Hematopoietic multipotent progenitor cell treated with erythropoietin and hydrocortisone succinate and interleukin-3 and kit ligand, for 15 days (in vitro differentiated cells): ENCODE measurements at regions not wholly inside any gene's neighbourhood (a gene's known extent, or its start where the extent isn't known, plus 50 kb on each side); places are given as distances from the start of the nearest gene placed in this dataset.
"Not testable (repeated sequence)": the region's sequence is repeated elsewhere in the genome, so short reads cannot be mapped to it uniquely, and the experiment has no call there.

ENCODE experiments used
- DNase-seq: peaks from one replicate; pipeline ENCODE4 v3.0.0-alpha.2; 2015; ENCODE audit warnings: low spot score

DNA sequence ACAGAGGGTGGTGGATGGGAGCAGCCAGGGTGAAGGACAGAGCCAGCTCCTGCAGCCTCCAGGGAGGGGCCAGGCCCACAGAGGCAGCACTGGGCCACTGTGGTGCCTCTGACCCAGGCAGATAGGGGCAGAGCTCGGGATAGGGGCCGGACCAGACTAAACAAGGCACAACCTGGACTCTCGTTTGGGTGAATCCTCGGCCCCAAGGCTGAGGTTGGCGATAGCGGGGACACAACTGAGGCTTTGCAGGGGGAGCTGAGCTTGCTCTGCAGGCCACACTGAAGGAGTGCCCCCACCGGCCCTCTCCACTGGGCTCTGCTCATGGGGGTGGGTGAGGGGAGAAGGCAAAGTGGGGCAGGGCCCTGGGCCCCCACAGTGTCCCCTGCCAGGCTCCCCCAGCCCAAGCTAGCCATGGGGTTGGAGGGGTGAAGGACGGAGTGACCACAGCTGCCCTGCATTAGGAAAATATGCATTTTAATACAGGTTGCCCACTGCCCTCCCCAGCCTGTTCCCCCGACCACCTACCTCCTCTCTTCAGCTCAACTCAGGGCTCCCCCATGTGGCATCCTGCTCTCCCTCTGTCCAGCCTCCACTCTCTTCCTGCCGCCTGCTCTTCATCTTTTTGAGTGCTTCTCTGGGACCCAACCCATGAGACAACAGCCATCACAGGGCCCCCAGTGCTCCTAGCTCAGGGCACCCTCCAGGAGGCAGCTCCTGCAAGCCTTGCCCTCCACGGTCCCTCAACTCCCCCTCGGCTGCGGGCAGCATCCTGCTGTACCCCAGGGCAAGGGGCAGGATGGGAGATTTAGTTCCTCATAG, 152.8 kb downstream of the INHBB start:
- no peak for DNase-seq

DNA sequence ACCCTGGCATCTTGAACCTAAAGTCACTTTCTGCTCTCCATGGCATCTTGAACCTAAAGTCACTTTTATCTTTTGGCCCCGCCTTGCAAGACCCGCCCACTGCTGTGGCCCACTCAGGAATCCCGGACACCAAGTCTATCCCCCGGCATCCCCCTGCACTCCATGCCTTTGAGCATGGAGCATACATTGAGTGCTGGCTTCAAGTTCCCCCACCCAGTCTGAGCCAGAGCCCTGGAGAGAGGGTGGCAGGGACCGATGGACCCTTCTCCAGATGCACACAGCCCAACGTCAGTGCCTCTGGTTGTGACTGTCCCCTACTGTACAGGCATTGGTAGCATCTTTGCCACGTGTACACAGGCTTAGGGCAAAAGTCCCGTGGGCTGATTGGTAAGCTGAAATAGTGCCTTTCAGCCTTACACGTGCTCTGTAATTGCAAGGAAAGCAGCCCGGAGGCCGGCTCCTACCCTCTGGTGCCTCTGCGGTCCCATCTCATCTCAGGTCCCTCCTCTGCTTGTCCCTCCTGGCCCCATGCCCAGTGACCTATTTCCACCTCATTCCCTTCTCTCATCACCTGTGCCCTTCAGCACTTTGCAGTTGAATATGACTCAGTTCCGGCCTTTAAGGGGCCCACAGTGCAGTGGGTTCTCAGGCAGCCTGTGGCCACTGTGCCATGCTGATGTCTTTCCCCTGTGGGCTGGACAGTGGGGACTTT, 154.0 kb downstream of the INHBB start:
- no peak for DNase-seq

DNA sequence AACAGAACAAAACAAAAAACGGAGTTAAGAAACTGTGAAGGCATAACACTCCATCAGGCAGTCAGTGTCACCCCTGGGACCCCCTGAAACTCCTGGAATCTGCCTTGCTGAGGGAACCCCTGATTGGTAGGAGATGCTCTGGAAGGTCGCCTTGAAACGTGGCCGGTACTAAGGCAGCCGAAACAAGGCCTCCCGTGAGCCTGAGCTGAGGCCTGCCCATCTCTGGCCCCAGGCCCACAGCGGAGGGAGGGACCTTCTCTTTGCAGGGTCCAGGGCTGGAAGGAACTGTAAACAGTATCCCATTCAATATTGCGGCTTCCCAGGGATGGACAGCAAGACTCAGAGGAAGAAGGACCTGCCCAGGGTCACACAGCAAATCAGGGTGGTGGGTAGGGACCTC, 155.7 kb downstream of the INHBB start:
- no peak for DNase-seq

DNA sequence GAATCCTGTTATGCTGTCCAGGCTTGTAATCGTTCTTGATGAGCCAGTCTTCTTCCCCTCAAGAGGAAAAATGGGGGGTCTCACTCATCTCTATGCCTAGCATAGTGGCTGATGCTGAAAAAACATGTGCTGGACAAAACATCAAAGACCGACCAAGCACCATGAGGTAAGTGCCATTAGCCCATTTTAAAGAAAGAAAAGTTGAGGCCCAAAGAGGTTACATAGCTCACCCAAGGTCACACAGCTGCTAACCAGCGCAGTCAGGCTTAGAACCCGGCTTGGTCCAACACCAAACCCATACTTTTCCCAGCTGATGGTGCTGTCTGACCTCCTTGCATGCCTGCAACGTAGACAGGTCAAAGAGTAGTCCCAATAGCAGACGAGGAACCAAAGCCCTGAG, 156.4 kb downstream of the INHBB start:
- no peak for DNase-seq

DNA sequence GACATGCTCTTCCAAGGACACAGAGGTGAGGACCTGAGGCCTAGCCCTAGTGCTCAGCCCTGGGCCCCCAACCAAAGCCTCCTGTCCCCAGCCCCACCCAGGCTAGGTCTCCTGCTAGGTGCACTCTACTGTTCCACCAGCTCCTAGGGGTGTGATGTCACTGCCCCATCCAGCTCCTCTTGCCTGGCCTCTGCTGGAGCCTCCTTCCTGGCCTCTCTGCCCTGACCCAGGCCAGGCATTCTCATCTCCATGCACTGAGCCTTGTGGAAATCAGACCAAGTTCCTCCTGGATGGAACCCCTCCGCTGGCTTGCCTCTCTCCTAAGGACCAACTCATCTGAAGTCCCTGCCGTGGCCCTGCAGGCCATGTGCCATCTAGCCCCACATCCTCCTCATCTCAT, 156.8 kb downstream of the INHBB start:
- no peak for DNase-seq

DNA sequence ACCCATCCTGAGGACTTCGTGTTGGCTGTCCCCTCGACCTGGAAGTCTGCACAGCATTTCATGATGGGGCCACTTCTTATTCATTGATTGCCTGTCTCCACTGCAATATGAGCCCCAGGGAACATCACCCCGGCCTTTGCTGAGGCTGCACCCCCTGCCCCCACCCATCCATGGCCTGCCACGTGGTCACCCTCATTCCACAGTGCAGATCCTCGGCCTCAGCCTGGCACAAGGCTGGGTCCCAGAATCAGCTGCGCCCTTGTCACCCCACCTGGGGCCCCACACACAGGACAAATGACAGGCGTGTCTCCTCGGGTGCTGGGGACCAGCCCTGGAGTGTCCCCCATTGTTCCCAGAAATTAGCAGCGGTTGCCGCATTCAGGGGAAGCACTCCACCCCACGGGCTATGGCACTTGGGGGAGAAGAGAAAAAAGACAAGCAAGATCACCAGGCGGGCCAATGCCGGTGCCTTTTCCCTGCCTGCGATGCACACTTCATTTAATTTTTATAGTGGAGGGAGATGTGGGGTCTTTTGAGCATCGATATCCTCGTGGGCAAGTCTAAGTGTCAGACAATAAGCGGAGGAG, 157.4 kb downstream of the INHBB start:
- no peak for DNase-seq

DNA sequence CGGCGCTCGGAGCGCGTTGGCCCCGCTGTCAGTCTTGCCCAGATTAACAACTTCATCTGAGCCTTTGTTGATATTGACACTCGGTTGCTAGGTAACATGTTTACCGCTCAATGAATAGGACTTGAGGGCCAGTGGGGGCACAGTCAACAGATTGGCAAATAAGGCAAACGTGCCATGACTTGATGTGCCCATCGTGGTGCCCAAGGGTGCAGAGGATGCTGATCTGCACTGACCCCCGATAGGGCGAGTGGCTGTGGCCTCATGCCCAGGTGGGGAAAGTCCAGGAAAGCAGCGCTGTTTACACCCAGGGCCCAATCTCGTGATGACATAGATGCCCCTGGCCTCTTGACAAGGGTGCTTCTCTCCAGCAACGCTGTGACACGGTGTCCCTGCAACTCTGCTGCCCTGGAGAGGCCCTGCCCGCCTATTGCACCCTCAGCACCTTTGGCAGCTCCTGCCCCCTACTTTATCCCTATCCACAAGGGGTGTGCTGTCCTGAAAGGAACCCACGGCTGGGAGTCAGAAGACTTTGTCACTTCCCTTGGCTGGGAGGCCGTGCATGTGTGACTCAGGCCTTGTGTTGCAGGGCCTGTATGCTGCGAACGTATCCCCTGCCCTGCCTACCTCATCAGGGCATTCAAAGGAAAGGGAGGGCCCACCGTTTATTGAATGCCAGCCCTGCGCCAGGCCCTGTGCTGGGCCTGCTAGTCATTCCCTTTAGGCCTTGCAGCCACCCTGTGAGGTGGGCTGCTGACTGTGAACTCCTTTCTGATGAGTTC, 158.0 kb downstream of the INHBB start:
- DNase-seq = no peak

DNA sequence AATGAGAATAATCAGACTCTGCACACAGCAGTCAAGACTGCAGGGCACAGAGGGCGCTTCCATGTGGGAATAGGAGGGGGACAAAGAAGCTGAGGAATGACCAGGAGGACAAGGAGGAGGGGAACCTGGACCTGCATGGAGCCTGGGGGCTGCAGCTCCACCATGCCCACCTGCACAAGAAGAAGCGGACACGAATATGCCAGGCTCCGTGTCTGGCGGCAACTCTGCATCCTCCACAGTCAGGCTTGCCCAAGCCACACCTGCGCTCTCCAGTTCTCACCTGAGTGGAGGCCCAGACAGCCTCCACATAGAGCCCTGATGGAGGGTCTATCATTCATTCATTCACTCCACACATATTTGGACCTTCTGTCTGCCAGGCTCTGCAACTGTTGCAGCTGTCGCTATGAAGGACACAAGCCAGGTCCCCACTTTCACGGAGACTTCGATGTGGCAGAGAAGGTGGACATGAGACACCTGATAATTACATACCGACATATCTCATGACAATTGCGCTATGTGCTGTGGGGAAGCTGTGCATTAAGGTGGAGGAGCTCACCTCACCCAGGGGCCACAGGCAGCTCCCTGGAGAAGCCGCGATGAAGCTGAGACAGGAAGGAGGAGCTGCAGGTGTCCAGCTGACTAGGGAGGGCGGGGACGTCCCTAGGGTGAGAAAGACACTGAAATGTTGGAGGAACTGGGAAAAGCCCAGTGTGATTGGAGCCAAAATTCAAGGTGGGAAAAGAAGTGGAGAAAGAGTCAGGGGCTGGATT, 159.2 kb downstream of the INHBB start:
- DNase-seq = no peak

DNA sequence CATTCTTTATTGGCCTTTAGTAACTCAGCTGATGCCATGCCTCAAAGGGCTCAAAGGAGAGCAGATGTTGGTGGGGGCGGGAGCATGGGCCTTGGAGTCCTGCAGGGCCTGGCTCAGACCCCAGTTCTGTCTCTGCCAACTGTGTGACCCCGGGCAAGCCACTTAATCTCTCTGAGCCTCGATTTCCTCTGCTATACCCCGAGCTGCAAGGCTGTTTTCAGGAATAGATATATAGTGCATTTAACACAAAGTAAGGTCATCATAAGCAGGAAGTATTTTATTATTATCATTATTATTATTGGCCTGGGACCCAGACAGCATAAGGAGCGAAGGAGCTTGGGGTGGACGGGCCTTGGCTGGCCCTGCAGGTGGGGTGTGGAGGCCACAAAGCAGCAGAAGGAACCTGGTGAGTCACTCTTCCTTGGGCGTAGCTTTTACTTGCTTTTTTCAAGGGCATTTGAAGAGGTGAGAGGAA, 162.7 kb downstream of the INHBB start:
- no peak for DNase-seq

DNA sequence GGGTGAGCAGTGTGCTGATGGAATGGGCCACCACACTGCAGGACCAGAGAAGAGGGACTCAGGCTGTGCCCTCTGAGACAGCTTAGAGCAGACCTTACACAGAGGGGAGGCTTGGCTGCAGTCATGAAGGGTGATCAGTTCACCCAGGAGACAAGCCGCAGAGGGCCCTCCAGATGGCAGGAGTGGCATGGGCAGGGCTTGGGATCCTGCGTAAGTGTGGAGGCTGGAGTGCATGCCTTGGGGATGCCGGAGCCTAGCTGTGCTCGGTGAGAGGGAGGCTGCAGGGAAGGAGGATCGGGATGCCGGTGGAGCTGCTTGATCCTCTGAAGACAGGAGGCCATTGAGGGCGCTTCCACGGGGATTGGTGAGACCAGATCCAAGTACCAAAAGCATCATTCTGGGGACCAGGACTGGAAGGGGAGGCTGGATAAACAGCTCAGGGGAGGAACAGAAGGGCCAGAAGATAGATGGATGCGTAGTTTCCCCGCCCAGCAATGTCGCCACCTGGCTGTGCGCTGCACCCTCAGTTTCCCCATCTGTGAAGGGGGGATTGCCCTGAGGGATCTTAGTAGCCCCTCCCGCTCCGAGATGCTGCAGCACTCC, 163.4 kb downstream of the INHBB start:
- no peak for DNase-seq

DNA sequence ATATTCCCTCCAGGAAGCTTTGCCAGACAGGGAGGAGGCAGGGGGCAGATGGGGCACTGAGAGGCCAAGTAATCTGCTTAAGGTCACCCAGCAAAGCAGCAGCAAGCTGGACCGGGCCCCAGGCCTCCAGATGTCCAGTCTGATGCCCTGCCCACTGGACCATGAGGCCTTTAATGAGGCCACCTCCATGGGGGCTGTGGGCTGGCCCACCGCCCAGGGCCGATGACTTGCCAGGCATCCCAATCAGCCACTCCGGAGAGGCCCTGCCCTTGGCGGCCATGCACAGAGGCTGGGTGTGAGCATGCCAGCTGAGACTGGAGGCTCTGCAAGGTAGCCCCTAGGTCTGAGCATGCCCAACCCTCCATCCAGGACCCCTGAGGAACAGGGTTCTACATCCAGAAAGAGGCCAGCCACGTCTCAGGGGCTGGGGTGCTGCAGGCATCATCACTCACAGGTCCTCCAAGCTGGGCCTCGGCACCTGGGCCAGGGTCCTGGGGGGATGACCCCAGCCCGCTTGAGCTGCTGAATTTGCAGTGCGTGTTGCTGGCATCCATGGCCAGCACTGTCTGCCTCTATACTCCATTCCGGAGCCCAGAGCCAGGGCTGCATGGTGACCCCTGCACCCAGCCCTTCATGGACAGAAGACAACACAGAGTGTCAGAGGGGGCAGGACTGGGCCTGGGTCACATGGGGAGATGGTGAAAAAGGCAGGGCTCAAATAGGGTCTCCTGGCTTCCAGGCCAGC, 164.2 kb downstream of the INHBB start:
- no peak for DNase-seq

DNA sequence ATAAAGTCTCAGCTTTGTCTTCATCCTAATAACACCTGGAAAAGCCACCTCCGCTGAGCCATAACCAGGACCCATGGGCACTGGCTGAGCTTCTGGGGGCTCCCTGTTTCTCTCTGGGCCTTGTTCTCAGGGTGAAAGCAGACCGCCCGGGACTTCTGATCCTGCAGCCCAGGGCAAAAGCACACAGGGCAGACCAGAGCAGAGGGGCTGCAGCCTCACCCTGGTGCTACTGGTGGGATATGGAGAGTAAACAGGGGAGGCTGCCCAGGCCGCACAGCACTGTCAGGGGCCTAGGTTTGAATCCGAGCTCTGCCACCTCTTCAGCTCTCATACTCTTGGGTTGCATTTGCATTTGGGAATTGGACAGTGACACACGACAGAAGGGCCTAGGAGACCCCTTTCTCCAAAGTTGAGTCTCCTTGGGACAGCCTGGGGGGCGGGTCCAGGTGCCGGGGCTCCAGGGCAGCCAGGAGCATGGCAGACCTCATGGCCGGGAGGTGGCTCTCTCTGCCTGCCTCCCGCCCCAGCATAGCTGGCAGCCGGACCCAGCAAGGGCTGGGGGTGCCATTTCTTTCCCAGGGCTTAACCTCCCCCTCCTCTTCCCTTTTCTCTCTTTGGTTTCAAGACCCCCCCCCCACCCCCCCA, 164.9 kb downstream of the INHBB start:
- no peak for DNase-seq

DNA sequence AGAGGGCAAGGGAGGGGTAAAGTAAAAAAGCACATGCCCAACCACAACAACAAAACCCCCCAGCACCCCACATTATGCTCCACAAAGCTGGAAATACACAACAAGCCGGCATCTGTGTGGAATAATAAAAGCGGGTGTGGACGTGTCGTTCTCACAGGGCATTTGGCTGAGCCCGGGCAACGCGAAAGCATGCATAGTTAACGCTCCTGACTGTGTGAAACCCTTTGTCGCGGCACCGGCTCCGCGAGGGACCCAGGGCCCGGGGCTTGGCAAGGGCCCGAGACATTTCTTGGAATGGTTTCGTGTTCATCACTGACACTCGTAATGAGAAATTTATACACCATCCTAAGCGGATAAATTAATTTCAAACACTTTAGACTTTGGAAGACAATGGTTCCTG, 165.6 kb downstream of the INHBB start:
- no peak for DNase-seq

DNA sequence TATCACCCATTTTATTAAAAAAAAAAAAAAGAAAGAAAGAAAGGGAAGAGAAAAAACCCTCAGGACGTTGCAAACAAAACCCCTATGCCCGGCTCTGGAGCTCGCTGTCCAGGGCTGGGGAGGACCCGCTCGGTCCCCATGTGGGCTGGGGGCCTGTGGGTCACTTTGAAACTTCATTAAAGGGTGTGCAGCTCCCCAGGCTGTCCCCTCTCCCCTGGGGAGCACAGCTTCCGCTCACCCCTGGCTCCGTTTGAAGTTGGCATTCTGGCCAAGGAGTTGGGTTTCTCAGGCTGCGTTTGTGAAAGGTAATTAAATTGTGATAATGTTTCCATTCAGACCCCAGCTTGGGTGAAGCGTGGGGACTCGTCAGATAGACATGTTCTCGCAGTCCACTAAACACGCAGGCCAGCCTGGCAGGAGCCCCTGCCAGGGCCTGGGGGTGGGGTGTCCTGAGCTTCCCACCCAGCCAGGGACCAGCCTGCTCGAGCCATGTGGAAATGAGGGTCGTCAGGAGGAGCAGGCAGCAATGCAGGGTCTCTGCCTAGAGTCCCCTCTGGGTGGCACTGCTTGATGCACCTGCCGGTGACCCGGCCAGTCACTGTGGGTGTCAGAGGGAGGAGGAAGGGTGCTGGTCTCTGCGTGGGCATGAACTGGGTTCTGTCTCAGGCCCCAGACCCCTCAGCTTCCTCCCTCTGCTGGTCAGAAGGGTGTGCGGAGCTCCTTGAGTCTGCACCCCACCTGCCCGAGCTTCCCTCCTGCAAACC, 166.2 kb downstream of the INHBB start:
- DNase-seq = no peak

DNA sequence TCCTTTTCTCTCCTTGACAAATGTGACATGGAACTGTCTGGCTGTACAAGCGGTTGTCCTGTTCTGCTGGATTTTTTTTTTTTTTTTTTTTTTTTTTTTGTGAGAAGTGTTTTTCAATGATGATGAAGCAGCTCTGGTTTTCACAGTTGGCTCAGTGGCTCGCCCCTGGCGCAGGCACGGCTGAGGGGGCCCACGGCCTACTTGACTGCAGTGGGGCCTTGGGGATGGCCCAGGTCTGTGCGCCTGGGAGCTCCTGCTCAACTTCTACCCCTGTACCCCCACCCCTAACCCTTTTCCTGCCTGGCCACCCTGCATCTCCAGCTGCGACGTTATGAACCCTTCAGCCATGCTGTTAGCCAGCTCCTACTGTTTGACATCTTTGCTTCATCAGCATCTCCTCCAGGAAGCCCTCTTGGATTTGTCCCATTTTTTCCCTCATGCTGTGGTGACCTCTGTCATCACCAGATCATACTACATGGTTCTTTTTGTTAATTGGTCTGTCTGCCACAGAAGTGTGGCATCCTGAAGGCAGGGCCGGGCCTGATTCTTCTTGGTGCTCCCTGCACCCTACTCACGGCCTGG, 167.9 kb downstream of the INHBB start:
- DNase-seq = no peak

DNA sequence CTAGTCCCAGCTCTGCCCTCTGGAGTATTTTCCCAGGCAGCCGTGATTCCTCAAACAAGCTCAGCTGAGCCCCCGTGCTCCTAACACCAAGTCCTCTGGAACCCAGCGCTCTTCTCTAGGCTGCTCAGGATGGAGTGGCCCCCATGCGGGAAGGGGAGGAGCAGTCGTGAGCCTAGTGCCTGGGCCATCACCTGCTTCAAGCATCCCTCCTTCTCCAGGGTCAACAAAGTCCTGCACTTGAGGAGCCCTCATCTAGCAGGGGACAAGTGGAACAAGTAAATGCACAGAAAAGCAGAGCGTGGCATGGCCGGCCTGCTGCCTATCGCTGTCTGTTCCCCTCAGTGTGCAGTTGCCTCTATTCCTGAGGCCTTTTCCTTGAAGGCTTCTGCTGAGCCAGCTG, 168.6 kb downstream of the INHBB start:
- no peak for DNase-seq

DNA sequence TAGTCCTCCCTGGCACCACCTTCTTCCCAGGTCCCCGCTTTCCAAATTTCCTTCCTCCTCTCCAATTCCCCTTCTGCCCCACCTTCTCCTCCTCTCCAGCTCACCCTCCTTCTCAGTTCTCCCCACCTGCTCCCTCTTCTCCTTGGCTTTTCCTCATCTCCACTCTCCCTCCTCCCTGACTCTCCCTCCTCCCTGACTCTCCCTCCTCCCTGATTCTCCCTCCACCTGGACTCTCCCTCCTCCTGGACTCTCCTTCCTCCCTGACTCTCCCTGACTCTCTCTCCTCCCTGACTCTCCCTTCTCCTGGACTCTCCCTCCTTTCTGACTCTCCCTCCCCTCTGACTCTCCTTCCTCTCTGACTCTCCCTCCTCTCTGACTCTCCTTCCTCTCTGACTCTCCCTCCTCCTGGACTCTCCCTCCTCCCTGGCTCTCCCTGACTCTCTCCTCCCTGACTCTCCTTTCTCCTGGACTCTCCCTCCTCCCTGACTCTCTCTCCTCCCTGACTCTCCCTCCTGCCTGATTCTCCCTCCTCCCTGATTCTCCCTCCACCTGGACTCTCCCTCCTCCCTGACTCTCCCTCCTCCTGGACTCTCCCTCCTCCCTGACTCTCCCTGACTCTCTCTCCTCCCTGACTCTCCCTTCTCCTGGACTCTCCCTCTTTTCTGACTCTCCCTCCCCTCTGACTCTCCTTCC, 169.3 kb downstream of the INHBB start:
- DNase-seq = not testable (repeated sequence)
